ENCODE measurements at regions not wholly inside any gene's neighbourhood (a gene's known extent, or its start where the extent isn't known, plus 50 kb on each side); places are given as distances from the start of the nearest gene placed in this dataset.

DNA sequence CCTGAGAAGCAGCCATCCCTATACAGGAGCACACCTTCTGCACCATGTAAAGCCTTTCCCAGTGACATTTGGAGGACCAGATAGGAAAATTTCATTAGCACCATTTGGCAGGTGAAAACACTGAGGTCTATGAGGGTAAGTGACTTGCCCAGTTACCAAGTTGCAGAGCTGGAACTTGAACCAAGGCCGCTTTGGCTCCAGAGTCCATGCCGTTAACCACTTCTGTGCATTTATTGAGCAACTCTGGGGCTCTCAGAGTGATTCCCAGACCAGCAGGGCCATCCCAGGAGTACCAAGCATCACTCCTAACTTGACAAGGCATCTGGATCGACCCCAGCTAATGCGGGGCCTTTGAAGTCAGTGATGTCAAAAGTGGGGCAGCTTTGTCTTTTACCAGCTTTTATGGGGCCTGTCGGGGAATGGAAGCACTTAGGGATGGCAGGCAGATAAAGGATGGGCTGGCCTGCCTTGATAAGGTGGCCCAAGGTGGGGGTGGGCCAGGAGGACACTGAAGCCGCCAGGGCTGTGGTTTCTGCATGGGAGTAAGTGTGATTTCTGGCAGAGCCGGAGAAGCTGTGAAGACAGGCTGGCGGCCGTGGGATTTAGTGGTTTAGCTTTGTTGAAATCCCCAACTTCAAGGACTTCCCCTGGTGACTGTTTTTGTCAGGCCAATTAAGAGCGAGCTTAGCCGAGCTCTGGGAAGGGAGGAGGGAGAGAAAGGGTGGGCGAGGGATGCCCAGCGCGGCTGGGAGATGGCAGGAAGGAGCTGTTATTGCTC, 127.3 kb downstream of the MACROH2A1 start:
- TF ChIP-seq SIN3A (IDR thresholded peaks at IDR 0.05; ENCODE audit: borderline replicate concordance, insufficient read depth, low read length) (no peak), TAF1 (IDR thresholded peaks at IDR 0.05; ENCODE audit: borderline replicate concordance, insufficient read depth, low read length) (no peak), POLR2AphosphoS5 (IDR thresholded peaks at IDR 0.05; ENCODE audit: low read depth, low read length) (no peak), REST (IDR thresholded peaks at IDR 0.05; ENCODE audit: insufficient read depth in 1 of 2, low read depth in 2 of 2, low read length in 2 of 2) (no peak), FOXP2 (optimal IDR thresholded peaks at IDR 0.05; ENCODE audit: borderline replicate concordance, extremely low read depth, extremely low read length, insufficient read depth) (no peak)

DNA sequence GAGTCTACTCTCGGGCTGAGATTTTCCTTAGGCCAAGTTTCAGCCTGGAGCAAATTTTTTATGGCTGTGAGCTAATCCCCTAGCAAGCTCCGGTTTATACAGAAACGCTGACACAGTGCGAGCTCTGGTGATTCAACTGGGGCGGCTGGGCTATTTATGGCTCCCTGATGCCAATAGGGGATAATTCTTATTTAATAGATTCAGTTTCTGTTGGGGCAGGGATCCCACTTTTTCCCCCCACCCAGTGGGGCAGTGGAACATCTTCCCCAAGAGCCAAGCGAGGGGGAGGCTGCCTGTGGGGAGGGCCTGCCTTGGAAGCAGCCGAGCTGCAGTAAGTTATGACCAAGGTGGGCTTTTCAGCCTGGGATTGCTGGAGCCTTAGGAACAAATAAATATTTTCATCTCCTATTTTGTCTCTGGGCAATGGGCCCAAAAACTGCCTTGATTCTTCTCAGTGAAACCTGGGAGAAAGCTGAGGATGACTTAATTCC, 129.1 kb downstream of the MACROH2A1 start:
- TF ChIP-seq TAF1 (IDR thresholded peaks at IDR 0.05; ENCODE audit: borderline replicate concordance, insufficient read depth, low read length): no peak

GRCh38 chr5:135269199-135269598, 129.8 kb downstream of the MACROH2A1 start:
- TF ChIP-seq TAF1 (IDR thresholded peaks at IDR 0.05; ENCODE audit: borderline replicate concordance, insufficient read depth, low read length) (no peak), FOXP2 (optimal IDR thresholded peaks at IDR 0.05; ENCODE audit: borderline replicate concordance, extremely low read depth, extremely low read length, insufficient read depth) (no peak), SIN3A (IDR thresholded peaks at IDR 0.05; ENCODE audit: borderline replicate concordance, insufficient read depth, low read length) (no peak)

- TF ChIP-seq TAF1 (IDR thresholded peaks at IDR 0.05; ENCODE audit: borderline replicate concordance, insufficient read depth, low read length) (no peak), FOXP2 (optimal IDR thresholded peaks at IDR 0.05; ENCODE audit: borderline replicate concordance, extremely low read depth, extremely low read length, insufficient read depth) (no peak), SIN3A (IDR thresholded peaks at IDR 0.05; ENCODE audit: borderline replicate concordance, insufficient read depth, low read length) (no peak), REST (IDR thresholded peaks at IDR 0.05; ENCODE audit: insufficient read depth in 1 of 2, low read depth in 2 of 2, low read length in 2 of 2) (no peak), POLR2AphosphoS5 (IDR thresholded peaks at IDR 0.05; ENCODE audit: low read depth, low read length) (no peak)
These were observed 132.1 kb downstream of the MACROH2A1 start for GRCh38 chr5:135266975-135267374.

GRCh38 chr5:135266303-135266635, 132.8 kb downstream of the MACROH2A1 start:
- TF ChIP-seq SIN3A (IDR thresholded peaks at IDR 0.05; ENCODE audit: borderline replicate concordance, insufficient read depth, low read length): no peak
- no peak for TF ChIP-seq FOXP2 (optimal IDR thresholded peaks at IDR 0.05; ENCODE audit: borderline replicate concordance, extremely low read depth, extremely low read length, insufficient read depth)
- TF ChIP-seq REST (IDR thresholded peaks at IDR 0.05; ENCODE audit: insufficient read depth in 1 of 2, low read depth in 2 of 2, low read length in 2 of 2): no peak
- TF ChIP-seq POLR2AphosphoS5 (IDR thresholded peaks at IDR 0.05; ENCODE audit: low read depth, low read length): no peak
- no peak for TF ChIP-seq TAF1 (IDR thresholded peaks at IDR 0.05; ENCODE audit: borderline replicate concordance, insufficient read depth, low read length)

- TF ChIP-seq TAF1 (IDR thresholded peaks at IDR 0.05; ENCODE audit: borderline replicate concordance, insufficient read depth, low read length) (no peak), FOXP2 (optimal IDR thresholded peaks at IDR 0.05; ENCODE audit: borderline replicate concordance, extremely low read depth, extremely low read length, insufficient read depth) (no peak), REST (IDR thresholded peaks at IDR 0.05; ENCODE audit: insufficient read depth in 1 of 2, low read depth in 2 of 2, low read length in 2 of 2) (no peak), SIN3A (IDR thresholded peaks at IDR 0.05; ENCODE audit: borderline replicate concordance, insufficient read depth, low read length) (no peak), POLR2AphosphoS5 (IDR thresholded peaks at IDR 0.05; ENCODE audit: low read depth, low read length) (no peak)
These were observed 133.3 kb downstream of the MACROH2A1 start for GRCh38 chr5:135265497-135266302.
